Dermis blood vessel endothelial cell (primary cell): ENCODE measurements at regions not wholly inside any gene's neighbourhood (a gene's known extent, or its start where the extent isn't known, plus 50 kb on each side); places are given as distances from the start of the nearest gene placed in this dataset.

Source experiments
- DNase-seq: peaks from one replicate; pipeline ENCODE4 v3.0.0; 2010

DNA sequence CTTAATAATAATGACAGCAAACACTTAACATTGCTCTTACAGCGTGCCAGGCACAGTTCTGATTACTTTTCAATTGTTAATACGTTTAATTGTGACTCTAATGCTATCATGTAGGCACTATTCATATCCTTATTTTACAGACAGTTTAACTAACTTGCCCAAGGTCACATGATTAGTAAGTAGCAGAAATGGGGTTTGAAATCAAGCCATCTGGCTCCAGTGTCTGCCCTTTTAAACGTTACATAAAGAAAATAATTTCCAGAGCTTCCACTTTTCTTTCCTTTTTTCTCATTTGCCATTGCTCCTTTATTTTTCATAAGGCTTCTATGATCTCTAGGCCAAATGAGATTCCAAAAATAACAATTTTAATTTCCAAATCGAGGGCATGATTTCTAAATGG is 50.6 kb upstream of the IKZF2 start:
- DNase-seq = no peak

DNA sequence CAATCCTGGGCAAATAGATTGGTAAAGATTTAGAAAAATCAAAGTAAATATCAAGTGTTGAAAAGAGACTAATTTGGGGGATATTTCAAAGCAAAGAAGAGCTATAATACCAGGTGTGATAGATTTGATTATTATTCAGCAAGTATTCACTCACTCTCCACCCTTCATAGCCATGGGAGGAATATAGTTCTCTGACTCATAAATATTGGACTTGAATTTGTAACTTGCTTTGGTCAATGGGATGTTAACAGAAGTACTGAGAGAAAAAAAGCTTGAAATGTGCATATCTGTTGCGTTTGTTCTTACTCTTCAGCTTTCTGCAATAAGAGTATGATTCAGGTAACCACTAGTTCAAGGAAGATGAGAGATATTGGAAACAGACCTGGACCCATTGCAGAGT is 54.5 kb upstream of the IKZF2 start:
- DNase-seq = no peak

DNA sequence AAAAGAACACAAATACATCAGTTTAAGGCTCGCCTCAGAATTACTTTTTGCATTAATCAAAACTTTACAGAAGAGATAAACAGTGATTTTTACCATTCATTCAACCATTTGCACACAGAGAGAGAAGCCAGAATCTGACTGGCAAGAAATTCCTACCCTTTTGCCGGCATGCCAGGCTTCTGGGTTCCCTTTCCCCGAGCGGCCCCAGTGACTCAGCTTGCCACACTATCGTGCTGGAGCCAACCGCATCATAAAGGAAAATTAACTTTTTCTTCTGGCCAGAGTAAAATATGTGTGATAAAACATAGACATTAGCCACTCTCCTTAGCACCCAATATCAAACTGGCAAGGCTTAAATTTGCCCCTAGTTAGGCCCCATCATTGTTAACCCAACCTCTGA is 61.8 kb upstream of the IKZF2 start:
- no peak for DNase-seq

DNA sequence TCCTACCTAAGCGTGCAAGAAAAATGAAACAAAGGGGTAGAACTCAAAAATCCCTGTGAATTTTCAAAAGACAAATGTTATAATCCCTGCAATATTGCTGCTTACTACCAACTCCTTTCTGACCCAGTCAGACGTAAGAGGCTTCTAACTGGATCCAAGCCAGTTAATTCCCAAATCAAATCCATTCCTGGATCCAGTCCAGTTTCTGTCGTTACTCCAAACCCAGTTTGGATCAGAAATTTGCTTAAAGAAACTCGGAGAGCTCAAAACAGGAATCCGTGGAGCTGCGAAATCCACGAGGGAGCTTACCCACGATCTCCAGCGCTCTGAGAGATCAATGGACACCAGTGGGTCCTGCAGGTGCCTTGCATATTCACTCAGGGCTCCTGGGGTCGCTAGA is 62.8 kb upstream of the IKZF2 start:
- DNase-seq = no peak

DNA sequence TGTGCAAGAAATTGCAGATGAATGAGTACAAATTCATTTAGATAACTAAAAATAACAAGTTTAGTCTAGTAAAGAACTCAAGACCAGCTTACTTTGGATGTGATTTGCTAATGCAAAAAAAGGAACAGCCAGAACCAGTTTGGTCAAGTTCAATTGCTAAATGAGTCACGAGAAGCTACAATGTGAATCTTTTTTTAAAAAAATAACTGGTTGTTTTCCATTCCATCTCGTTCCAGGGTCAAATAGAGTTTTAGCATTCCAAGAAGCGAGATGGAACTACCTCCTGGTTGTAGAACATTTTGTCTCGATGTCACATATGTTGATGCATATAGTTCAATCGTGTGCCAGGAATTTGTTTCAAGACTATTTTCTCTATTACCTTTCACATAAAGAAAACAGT is 65.0 kb upstream of the IKZF2 start:
- DNase-seq = no peak

DNA sequence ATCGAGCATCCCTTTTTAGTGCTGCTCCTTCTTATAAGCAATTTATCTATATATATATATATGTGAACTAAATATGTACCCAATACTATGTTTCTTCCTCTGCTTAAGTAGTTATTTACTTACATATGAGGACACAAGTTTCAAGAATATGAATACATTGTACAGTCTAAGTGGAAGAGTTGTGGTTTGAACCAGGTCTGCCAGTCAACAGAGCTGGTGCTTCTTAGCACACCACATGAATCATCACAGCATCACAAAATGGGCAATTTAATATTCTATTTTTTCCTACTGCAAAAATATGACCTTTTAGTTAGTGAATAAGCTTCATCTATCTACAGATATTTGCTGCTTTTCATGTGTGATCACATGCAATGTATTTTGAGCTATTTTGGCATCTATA is 64.4 kb upstream of the SPAG16 start:
- no peak for DNase-seq

DNA sequence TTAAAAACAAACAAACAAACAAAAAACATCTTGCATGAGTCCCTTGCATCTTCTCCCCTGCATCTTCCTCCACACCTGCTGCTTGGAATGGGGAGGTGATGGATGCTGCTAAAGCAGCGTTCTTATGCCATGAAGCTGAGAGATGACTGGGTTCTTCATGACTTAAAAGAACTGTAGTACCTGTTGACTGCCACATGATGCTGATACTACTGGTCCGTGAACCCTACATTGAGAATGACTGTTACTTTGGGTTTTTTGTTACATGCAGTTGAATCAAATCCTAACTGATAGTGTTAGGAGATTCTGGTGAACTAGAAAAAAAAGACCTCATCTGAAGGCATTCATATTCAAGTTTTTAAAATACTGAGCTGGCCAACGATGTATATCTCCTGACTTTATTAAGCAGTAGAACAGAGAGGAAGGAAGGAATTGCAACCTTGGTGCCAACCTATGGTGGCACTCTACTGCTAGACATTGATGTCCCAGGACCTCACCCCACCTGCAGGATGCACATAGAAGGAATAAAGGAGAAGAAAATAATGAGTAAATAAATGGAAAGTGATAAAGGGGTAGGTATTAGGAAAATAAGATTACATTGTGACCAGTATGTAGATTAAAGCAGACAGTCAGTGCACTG is 63.2 kb upstream of the SPAG16 start:
- DNase-seq = no peak

DNA sequence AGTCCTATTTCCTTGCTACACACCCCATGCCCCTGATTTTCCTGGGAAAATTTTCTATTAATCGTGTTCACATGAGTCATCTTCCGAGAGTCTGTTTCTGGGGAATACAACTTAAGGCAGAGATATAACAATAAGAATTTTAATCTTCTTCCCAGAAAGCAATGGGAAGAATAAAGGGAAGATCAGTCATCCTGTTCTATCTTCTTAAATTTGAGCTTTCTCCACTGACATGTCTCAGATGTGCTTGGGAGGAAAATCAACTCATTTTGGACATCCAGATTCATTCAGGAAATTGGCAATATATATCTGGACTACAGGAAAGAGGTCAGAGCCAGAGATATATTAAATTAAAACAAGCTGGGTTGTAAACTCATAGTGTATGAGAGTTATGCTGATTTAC is 62.3 kb upstream of the SPAG16 start:
- no peak for DNase-seq

DNA sequence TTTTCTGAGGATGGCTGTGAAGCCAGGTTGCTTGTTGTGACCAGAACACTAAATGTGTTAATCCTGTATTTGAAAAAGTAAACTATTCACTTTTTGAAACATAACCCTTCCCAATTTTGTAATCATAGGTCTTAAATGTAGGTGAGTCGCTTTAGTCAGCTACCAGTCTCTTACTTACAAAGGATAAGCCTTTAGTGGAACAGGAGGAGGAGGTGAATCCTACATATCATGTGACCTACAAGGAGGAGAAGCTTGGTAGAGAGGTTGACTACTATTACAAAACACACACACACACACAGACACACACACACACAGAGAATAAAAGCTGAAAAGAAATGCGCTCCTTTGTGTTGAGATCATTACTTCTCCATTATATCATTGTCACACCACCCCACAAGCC is 59.9 kb upstream of the SPAG16 start:
- DNase-seq = no peak

DNA sequence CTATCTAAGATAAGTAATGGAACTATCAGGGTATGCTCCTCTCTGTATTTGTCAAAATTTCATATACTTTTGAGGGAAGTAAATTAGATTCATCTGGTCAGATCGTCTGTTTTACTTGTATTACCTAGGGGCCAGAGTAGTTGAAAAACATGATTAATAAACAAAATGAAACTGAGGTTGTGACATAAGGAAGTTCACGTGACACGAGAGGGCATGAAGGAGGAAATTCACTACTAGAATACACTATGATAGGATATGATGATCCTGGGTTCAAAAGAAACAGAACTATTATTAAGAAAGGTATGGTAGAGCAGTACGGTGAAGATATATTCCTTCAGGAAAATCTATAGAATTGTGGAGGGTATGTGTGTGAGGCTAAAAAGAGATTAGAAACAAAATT is 58.4 kb upstream of the SPAG16 start:
- no peak for DNase-seq

DNA sequence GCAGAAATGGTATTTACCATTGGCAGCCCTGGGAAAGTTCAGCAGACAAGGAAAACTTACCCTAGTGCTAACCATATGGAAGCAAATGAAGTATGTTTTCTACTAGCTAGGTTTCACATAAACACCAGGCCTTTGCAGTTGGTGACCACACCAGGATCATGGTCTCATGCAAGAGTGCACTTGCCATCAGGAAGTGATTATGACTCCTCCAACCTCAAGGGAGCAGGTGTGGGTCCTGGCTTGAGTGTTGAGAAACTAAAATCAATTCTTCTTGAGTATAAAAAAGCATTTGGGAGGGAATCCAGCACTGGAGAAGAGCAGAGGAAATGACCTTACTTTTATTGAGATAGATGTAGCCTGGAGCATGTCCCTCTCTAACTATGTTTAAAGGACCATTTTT is 56.8 kb upstream of the SPAG16 start:
- no peak for DNase-seq

DNA sequence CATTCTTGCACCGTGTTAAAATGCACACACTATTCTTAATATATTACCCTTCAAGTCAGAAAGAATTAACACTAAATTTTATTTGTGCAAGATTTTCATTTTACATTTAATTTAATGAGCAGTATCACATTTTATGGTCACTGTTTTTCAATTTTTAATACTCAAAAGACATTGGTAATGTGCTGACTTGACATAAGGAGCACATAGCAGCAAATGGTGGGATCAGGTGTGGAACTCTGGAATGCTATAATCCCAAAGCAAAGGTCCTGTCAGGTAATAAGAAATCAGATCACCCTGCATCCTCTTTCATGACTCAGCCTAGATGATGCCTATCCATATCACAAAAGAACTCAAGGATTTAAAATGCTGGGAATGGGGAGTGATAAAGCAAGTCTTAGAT is 55.6 kb upstream of the SPAG16 start:
- no peak for DNase-seq

DNA sequence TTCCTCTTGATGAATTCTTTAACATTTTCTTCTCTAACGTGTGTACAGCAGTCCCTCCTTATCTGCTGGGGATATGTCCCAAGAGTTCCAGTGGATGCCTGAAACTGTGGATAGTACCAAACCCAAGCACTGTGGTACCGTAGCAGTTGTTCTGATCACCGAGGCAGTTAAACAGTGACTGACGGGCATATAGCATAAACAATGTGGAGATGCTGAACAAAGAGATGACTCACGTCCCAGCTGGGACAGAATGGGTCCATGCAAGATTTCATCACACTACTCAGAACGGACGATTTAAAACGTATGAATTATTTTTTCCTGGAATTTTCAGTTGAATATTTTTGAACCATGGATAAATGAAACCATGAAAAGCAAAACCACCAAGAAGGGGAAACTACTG is 54.5 kb upstream of the SPAG16 start:
- peak; percentile 15 for DNase-seq

DNA sequence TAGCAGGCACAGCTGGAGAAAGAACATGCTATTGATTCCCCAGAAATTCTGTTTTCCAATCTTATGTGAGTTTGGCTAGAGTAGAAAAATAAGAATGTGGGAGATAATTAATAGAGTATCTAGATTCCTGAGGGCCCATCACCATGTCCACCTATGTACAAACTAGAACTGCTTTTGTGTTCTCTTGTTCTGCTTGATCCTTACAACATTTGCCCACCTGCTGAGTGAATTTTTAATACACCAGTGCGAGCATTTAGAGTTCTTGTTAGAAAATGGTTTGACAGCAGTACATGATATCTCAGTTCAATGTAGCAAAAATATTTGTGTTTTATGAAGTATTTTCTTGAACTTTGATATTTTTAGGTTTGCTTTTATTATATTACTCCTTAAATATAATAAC is 52.3 kb upstream of the SPAG16 start:
- no peak for DNase-seq

DNA sequence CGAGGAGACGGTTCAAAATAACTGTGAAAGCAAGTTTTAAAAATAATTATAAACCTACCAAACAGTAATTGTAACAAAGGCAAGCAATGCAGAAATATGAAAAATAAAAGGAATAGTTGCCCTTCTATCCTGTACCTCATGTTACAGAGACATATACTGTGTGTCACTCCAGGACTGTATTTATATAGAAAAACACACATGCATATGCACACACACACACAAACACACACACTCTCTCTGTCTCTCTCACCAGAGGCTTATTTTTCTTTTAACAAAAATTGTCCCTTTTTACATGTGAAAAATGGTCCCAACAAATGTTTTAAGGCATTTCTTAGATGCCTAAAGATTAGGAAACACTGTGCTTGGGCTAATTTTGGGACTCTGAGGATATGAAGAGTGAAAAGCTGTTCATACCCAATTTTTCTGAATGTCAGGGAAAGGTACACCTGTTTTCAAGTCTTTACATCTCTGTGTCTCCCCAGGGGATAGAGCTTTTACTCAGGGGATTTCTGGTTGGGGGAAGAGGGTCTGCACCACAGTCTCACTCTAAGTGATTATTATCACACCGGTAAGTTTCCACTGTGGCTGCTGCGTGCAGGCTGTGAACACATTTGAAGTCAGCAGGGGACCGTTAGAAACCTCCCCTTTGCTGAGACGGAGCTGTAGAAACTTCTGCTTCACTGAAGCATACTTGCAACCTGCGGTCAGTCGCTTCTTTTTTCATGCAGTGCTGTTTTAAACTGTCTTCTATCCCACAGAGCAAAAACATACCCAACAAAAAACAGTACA is 51.4 kb upstream of the SPAG16 start:
- no peak for DNase-seq

DNA sequence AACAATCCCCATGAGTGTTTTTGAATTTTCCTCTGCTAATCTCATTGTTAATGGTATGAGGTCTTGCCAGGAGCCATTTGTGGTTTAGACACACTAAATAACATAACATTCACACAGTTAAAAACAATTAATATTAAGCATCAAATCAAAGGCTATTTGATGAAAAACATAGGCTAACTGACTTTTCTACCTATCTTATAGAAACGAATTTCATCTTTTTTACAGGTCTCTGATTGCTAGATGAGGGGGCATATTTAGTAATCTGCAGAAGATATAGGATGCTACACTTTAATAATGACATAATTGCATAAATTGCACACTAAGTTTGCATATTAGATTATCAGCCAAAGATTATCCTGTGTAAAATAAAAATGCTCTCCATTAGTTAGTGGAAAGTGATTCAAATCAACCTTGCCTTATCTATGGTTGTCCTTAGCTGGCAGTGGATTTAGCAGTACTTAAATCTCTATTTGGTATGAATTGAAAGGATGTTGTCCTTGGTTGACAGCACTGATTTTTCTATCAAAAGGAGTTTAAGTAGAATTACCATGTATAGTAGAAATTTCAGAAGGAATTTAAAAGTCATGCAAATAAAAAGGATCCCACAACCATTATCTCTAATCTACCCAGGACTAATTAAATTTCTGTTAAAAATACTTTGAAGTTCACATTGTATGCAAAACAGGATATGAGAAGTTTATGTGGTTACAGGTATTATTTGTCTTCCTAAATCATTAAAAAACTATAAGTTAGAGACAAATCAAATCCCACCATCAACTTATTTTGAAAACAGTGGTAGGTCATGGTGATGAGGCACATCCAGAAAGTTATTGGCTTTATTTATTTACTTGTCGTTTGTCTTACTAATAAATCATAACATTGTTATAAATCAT is 50.6 kb upstream of the SPAG16 start:
- no peak for DNase-seq
